ENCODE measurements at regions not wholly inside any gene's neighbourhood (a gene's known extent, or its start where the extent isn't known, plus 50 kb on each side); places are given as distances from the start of the nearest gene placed in this dataset.

DNA sequence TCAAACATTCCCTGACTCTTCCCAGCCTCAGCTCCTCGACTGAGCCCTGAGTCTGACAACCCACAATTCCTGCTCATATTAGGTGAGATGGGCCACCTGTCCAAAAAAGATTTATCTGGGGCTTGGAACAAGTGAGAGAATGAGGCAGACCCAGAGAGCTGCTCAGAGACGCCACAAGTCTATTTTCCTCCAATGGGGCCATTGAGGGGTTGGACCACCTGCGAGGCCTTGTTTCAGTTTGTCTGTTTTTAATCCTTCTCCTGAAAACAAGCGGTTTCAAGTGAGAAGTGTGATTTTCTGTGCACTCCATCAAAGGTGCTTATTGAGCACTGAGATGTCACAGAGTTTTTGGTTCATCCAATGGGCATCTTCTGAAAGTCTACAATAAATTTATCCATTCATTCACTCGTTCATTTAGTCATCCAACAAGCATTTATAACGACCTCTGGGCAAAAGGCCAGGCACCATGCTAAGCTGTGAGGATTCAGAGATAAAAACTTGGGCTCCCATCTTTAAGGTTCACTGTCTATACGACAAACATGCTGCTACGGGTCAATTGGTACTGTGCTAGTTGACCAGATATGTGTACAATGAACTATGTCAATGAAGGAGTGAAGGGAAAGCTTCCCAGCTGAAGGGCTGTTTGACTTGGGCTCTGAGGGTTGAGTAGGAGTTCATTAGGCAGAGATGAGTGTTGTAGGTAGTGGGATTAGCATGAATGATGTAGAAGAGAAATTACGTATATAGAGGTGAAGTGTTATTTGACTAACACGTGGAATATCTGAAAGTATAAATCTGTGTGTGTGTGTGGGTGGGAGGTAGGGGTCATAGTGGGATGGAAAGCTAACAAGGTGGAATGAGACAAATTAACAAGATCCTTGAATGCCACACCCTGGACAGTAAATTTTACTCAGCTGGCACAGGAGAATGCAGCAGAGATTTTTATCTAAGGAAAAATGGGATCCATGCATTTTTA, 168.9 kb downstream of the MIAT start:
- H3K27me3 ChIP-seq (ENCODE audit: insufficient read depth, low read depth, severe bottlenecking), result no peaks in the 10 kb centered on the region
- no peak for DNase-seq
- H3K36me3 ChIP-seq, result no peaks in the 10 kb centered on the region
- TF ChIP-seq, protein P1, sequence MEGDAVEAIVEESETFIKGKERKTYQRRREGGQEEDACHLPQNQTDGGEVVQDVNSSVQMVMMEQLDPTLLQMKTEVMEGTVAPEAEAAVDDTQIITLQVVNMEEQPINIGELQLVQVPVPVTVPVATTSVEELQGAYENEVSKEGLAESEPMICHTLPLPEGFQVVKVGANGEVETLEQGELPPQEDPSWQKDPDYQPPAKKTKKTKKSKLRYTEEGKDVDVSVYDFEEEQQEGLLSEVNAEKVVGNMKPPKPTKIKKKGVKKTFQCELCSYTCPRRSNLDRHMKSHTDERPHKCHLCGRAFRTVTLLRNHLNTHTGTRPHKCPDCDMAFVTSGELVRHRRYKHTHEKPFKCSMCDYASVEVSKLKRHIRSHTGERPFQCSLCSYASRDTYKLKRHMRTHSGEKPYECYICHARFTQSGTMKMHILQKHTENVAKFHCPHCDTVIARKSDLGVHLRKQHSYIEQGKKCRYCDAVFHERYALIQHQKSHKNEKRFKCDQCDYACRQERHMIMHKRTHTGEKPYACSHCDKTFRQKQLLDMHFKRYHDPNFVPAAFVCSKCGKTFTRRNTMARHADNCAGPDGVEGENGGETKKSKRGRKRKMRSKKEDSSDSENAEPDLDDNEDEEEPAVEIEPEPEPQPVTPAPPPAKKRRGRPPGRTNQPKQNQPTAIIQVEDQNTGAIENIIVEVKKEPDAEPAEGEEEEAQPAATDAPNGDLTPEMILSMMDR (IDR thresholded peaks at IDR 0.05; ENCODE audit: low read depth, low read length), result no peak
- H3K9me3 ChIP-seq (ENCODE audit: severe bottlenecking), result no peaks in the 10 kb centered on the region
- H3K4me3 ChIP-seq (ENCODE audit: low read depth, low read length), result no peak overlapping the region
- no peak overlapping the region for H3K27ac ChIP-seq

DNA sequence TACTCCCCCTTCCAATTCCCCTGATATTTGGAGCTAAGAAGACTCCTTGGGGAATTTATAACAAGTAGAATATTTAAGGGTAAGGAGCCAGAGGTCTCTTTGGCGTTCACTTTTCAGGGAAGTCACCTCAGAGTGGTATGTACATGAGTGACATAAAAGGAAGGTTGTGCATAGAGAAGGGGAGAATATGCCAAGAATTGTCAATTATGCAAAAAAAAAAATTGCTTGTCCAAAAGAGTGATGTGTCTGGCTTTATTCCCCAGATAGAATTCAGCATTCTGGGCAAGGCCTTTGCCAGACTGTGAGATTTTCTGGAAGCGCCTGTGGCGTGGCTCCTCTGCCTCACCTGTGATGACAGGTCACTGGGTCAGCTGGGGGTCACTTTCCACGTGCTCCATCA, 170.2 kb downstream of the MIAT start:
- TF ChIP-seq, protein P1 (IDR thresholded peaks at IDR 0.05; ENCODE audit: low read depth, low read length), result no peak
- Histone ChIP-seq H3K27me3 (ENCODE audit: insufficient read depth, low read depth, severe bottlenecking) (no peaks in the 10 kb centered on the region), H3K9me3 (ENCODE audit: severe bottlenecking) (no peaks in the 10 kb centered on the region), H3K27ac (no peak overlapping the region), H3K4me3 (ENCODE audit: low read depth, low read length) (no peak overlapping the region), H3K36me3 (no peaks in the 10 kb centered on the region)
- no peak for DNase-seq

DNA sequence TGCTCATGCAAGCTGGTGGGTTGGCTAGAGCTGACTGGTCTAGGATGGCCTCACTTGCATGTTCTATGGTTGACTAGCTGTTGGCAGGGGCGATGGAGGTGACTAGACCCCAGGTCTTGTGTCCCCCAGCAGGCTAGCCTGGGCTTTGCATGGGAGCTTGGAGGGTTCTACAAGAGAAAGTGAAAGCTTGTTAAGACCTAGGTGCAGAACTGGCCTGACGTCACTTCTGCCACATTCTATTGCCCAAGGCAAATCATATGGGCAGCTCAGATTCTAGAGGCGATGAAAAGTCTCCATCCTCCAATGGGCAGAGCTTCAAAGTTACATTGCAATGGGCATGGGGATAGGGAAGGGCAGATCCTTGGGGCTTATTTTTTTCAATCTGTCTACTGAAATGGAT, 170.9 kb downstream of the MIAT start:
- Histone ChIP-seq H3K36me3 (no peaks in the 10 kb centered on the region), H3K4me3 (ENCODE audit: low read depth, low read length) (no peak overlapping the region), H3K9me3 (ENCODE audit: severe bottlenecking) (no peaks in the 10 kb centered on the region), H3K27ac (no peak overlapping the region), H3K27me3 (ENCODE audit: insufficient read depth, low read depth, severe bottlenecking) (no peaks in the 10 kb centered on the region)
- TF ChIP-seq, protein P1 (IDR thresholded peaks at IDR 0.05; ENCODE audit: low read depth, low read length), result no peak
- peak; percentile 11 for DNase-seq

DNA sequence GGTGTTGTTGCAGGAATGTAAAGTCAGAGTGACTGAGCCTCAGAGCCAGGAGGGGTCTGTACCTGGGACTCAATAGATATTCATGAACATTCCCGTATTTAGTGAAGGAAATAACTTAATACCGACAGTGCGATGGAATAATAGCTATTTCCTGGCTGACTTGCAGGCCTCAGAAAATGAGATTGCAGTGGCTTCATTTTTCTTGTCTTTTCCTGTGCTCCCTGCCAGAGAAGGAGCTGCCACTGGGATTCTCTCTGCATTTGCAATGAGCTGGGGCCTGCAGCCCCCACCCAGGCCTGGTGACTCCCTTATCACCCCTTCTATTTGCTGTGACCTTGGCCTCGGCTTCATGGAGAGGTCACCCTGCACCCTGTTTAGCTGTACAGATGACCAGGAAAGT, 173.4 kb downstream of the MIAT start:
- Histone ChIP-seq H3K4me3 (ENCODE audit: low read depth, low read length) (no peak overlapping the region), H3K27ac (no peak overlapping the region), H3K9me3 (ENCODE audit: severe bottlenecking) (no peaks in the 10 kb centered on the region), H3K36me3 (no peaks in the 10 kb centered on the region), H3K27me3 (ENCODE audit: insufficient read depth, low read depth, severe bottlenecking) (no peaks in the 10 kb centered on the region)
- DNase-seq, result no peak
- TF ChIP-seq, protein P1 (IDR thresholded peaks at IDR 0.05; ENCODE audit: low read depth, low read length), result no peak

DNA sequence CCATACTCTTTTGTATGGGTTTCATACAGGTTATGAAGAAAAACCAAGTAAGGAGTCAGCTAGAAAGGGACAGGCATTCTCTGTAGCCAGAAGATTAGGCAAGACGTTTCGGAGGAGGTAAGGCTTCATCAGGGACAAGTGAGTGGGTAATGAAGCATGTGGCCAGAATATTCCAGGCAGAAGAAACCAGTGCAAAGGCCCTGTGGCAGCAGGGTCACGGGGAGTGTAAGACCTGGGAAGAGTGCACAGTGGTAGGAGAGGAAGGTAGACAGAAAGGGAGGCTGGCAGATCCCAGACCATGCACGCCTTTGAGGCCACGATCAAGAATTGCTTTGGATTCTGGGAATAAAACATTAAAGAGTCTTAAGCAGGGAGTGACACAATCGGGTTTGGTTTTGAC, 177.6 kb downstream of the MIAT start:
- no peaks in the 10 kb centered on the region for H3K36me3 ChIP-seq
- H3K9me3 ChIP-seq (ENCODE audit: severe bottlenecking), result no peaks in the 10 kb centered on the region
- H3K27ac ChIP-seq, result no peak overlapping the region
- TF ChIP-seq, protein P1 (IDR thresholded peaks at IDR 0.05; ENCODE audit: low read depth, low read length), result no peak
- no peaks in the 10 kb centered on the region for H3K27me3 ChIP-seq (ENCODE audit: insufficient read depth, low read depth, severe bottlenecking)
- no peak overlapping the region for H3K4me3 ChIP-seq (ENCODE audit: low read depth, low read length)
- DNase-seq, result no peak
